Stimulated activated CD4-positive, alpha-beta T cell treated with anti-CD3 and anti-CD28 coated beads, Interleukin-1b, Interleukin-23, amount 100 ng/mL, for 48 hours (primary cell): ENCODE measurements at regions not wholly inside any gene's neighbourhood (a gene's known extent, or its start where the extent isn't known, plus 50 kb on each side); places are given as distances from the start of the nearest gene placed in this dataset.
A peak's percentile ranks its signal among the peaks of the same experiment; 100 is the strongest.
"Not testable (repeated sequence)": the region's sequence is repeated elsewhere in the genome, so short reads cannot be mapped to it uniquely, and the experiment has no call there.

Experiments
- DNase-seq: peaks from one replicate; pipeline ENCODE4 v3.0.0-alpha.2; 2020

DNA sequence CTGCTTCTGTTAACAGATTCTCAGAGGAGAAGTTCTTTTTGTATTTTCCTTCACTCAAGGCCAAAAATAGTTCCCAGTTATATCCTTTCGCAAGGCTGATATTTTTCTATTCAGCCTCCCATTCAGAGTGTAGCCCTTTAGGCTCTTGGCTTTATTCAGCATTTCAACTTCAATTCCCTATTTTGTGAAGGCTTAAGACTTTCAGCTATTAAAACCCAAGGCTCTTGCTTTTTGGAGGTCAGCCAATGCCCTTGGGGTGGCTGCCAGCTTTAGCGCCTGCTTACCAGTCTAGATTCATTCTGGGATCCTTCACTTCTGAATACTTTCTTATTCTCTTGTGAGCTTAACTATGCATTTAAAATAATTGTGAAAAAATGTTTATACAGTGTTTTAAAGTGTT is 57.3 kb upstream of the ADGRA3 start:
- no peak for DNase-seq

GRCh38 chr4:22573641-22574040 is 57.8 kb upstream of the ADGRA3 start:
- DNase-seq, result no peak

- no peak for DNase-seq
Observed at GRCh38 chr4:22574424-22574823, 58.6 kb upstream of the ADGRA3 start.

GRCh38 chr4:22574880-22575279 is 59.0 kb upstream of the ADGRA3 start:
- no peak for DNase-seq

DNA sequence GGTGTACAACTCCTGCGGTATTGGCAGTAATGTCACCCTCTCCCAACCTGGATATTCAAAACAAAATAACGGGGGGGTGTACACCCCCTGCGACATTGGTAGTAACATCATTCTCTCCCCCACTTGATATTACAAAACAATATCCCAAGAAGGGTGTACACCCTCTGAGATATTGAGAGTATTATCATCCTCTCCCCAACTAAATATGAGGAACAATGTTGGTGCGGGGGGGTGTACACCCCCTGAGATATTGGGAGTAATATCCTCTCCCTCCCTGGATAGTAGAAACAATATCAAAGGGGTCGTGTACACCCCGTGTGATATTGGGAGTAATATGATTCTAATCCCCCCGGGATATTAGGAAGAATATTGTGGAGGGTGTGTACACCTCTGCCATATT is 71.4 kb upstream of the ADGRA3 start:
- DNase-seq, result no peak

DNA sequence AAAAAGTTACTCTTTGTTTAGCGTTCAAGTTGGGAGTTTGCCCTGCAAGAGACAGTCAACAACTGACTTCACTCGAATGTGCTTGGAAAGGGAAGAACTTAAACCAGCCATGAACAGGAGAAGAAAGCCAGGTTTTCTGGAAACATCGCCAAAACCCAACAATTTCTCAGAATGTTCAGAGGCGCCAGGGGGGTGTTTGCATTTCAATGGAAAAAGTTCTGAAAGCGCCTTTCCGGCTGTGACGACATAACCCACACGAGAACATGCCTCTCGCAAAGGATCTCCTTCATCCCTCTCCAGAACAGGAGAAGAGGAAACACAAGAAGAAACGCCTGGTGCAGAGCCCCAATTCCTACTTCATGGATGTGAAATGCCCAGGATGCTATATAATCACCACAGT is 78.1 kb upstream of the ADGRA3 start:
- DNase-seq, result no peak

- DNase-seq, result no peak
Observed at GRCh38 chr4:22595684-22596083, 79.8 kb upstream of the ADGRA3 start.

DNA sequence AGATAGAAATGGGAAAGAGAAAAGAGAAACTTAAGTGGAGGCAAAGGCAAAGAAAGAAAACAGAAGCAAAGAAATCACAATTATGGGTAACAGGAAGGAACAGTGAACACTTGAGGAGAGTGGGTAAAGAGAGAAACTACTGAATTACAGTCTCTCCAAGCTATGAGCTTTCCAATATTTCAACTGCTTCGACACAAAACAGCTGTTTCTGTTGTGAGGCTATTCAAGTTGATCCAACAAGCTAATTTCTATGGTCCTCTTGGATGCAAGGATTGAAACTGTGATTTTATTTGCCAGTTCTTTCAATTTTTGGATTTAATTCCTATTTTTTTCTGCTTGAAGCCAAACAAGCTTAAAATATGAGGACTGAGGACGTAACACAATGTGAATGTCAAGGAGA is 80.5 kb upstream of the ADGRA3 start:
- no peak for DNase-seq

DNA sequence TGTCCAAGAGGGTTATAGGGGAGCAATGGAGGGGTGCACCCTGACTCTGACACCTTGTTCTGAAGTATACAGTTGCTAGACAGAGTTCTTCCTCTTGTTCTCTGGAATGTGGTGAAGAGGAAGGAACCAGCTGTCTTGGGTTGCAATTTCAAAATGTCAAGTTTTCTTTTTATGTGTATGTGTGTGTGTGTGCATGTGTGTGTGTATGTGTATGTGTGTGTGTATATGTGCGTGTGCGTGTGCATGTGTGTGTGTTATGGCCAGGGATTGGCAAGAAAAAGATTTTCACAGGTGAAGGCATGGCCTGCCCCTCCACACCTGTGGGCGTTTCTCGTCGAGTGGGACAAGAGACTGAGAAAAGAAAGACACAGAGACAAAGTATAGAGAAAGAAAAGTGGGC is 81.6 kb upstream of the ADGRA3 start:
- no peak for DNase-seq

DNA sequence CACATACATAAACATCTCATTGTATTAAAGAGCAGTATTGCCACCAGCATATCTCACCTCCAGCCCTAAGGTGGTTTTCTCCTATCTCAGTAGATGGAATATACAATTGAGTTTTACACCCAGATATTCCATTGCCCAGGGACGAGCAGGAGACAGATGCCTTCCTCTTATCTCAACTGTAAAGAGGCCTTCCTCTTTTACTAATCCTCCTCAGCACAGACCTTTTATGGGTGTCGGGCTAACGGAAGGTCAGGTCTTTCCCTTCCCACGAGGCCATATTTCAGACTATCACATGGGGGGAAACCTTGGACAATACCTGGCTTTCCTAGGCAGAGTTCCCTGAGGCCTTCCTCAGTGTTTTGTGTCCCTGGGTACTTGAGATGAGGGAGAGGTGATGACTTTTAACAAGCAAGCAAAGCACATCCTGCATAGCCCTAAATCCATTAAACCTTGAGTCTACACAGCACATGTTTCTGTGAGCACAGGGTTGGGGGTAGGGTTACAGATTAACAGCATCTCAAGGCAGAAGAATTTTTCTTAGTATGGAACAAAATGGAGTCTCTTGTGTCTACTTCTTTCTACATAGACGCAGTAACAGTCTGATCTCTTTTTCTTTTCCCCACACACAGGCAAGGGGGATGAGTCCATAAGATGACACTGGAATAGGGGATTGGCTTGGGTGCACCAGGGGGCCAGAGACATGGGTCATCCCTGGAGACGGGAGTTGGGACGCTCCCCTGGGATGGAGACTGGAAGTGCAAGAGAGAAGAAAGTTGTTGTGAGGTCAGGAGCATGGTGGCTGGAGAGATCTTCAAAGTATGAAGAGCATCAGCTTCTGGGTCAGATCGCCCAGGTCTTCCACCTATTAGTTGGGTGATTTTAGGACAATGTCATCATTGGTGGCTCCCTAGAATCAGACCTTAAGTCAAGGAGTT is 82.5 kb upstream of the ADGRA3 start:
- DNase-seq, result not testable (repeated sequence)

DNA sequence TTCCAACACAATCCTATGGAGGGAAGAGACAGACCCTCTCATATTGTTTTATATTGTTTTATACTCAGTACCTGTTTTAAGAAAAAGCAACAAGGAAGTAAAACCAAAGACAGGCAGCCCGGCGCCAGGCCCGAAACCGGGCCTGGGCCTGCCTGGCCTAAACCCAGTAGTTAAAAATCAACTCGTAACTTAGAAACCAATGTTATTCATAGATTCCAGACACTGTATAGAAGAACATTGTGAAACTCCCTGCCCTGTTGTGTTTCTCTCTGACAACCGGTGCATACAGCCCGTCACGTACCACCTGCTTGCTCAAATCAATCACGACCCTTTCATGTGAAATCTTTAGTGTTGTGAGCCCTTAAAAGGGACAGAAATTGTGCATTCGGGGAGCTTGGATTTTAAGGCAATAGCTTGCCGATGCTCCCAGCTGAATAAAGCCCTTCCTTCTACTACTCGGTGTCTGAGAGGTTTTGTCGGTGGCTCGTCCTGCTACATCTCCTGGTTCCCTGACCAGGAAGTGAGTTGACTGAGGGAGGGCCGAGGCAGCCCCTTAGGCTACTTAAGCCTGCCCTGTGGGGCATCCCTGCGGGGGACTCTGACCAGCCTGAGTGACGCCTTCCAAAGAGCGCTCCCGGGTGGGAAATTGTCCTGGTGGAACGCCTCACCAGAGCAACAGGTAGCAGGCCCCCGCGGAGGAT is 83.5 kb upstream of the ADGRA3 start:
- DNase-seq, result not testable (repeated sequence)

DNA sequence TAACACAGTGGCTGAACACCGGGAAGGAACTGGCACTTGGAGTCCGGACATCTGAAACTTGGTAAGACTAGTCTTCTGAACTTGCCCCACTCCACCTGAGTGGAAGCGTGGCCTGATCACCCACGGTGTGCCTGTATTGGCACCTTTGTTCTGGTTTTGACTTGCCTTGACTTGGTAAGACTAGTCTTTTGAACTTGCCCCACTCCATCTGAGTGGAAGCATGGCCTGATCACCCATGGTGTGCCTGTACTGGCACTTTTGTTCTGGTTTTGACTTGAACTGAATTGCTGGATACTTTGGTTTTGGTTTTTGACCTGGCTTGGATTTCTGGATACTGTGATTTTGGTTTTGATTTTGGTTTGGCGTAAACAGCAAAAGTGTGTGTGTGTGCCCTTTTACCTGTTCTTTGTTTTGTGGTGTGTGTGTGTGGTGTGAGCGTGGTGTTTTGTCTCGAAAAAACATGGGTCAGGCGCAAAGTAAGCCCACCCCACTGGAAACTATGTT is 84.1 kb upstream of the ADGRA3 start:
- DNase-seq, result not testable (repeated sequence)

GRCh38 chr4:22601638-22602037 is 85.8 kb upstream of the ADGRA3 start:
- DNase-seq, result not testable (repeated sequence)

- peak; percentile 66 for DNase-seq
Observed at GRCh38 chr4:22607382-22607781, 85.4 kb upstream of the GBA3 start.

- not testable (repeated sequence) for DNase-seq
Observed at GRCh38 chr4:22609951-22610525, 82.7 kb upstream of the GBA3 start.

DNA sequence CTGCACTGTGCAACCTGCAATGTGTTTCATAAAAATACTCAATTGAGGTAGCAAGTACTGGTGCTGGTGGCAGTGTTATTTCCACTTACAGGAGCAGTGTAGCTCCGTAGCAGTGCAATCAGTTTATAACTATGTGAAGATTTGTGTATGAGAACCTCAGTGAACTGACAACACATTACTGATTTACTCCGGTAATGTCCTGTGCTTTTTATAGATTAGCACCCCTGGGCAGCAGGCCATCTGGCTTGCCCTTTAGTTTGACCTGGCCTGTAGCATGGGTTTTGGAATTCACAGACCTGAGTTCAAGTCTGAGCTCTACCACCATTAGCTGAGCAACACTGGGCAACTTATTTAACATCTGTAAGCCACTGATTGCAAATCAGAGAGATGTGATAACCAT is 78.6 kb upstream of the GBA3 start:
- DNase-seq, result no peak

GRCh38 chr4:22616516-22616915 is 76.2 kb upstream of the GBA3 start:
- DNase-seq, result no peak

DNA sequence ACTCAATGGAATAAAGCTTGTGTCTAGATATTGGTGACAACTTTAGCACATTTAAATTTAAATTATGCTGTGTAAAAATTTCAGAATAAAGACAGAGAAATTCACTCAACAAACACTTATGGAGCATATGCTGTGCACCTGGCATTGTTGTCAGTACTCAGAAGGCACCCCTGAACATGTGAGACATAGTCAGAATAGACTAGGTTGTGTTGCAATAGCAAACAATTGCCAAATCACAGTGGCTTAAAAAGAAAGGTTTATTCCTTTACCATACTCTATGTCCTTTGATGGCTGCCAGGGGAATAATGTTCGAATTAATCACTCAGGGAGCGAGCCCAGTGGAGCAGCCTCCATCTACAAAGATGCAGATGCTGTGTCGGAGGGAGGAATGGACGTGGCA is 72.6 kb upstream of the GBA3 start:
- DNase-seq, result not testable (repeated sequence)

GRCh38 chr4:22621970-22622369 is 70.8 kb upstream of the GBA3 start:
- not testable (repeated sequence) for DNase-seq

- DNase-seq, result not testable (repeated sequence)
Observed at GRCh38 chr4:22624002-22624401, 68.7 kb upstream of the GBA3 start.

DNA sequence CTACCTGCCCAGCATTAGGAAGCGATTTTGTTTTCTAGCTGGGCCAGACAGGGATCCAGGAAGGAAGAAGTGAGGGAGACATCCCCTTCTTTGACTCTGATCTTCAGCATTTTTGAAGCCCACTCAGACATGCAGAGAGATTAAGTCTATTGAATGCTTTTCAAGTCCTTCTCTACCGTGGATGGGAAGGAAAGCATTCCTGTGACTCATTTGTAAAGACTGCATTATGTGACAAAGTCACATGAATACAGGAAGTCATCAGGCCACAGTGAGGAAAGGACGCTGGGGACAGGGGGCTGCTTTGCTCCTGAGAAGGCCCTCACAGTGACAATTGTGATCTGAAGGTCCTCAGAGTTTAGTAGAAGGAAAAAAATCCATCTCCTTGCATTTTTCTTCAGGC is 67.4 kb upstream of the GBA3 start:
- no peak for DNase-seq

DNA sequence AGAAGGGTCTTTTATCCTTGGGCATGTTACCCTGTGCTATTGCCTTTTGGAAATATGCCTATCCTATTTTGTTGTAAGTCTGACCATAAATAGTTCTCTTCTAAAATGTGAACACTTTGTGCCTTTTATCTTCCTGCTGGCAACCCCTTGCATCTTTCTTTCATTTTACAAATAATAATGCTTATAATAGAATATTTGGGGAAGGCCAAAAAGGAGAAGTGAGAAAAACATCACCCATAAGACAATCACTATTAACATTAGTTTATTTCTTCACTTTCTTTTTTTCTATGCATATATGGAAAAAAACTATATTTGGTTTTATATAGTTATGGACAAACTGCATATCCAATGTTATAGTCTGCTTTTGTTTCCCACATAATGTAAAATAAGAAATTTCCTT is 64.9 kb upstream of the GBA3 start:
- not testable (repeated sequence) for DNase-seq

GRCh38 chr4:22630161-22630975 is 62.4 kb upstream of the GBA3 start:
- DNase-seq, result not testable (repeated sequence)
